GM18909 (cell line): ENCODE measurements at regions not wholly inside any gene's neighbourhood (a gene's known extent, or its start where the extent isn't known, plus 50 kb on each side); places are given as distances from the start of the nearest gene placed in this dataset.

ENCODE experiments used
- ATAC-seq: cut with Tn5 transposase; IDR thresholded peaks from one replicate; pipeline ENCODE4 v1.9.1; 2021; ENCODE audit warnings: mild to moderate bottlenecking; ENCODE audit not compliant: unreplicated experiment, poor library complexity

- no peak for ATAC-seq
Measured at GRCh38 chr20:57959018-57959417, 249.2 kb upstream of the PMEPA1 start.

GRCh38 chr20:57958050-57958420 is 248.2 kb upstream of the PMEPA1 start:
- no peak for ATAC-seq

GRCh38 chr20:57957411-57958049 is 247.7 kb upstream of the PMEPA1 start:
- ATAC-seq: no peak

- no peak for ATAC-seq
Measured at GRCh38 chr20:57953638-57954037, 243.8 kb upstream of the PMEPA1 start.

GRCh38 chr20:57952136-57952535 is 242.3 kb upstream of the PMEPA1 start:
- ATAC-seq: no peak

- no peak for ATAC-seq
Measured at GRCh38 chr20:57951549-57951948, 241.7 kb upstream of the PMEPA1 start.

- ATAC-seq: no peak
Measured at GRCh38 chr20:57950764-57951485, 241.1 kb upstream of the PMEPA1 start.

- no peak for ATAC-seq
Measured at GRCh38 chr20:57948180-57948955, 238.6 kb upstream of the PMEPA1 start.

- no peak for ATAC-seq
Measured at GRCh38 chr20:57947421-57948179, 237.8 kb upstream of the PMEPA1 start.

GRCh38 chr20:57946559-57947315 is 236.9 kb upstream of the PMEPA1 start:
- no peak for ATAC-seq

GRCh38 chr20:57944988-57945387 is 235.2 kb upstream of the PMEPA1 start:
- no peak for ATAC-seq

- ATAC-seq: no peak
Measured at GRCh38 chr20:57943950-57944349, 234.1 kb upstream of the PMEPA1 start.

- ATAC-seq: no peak
Measured at GRCh38 chr20:57943291-57943690, 233.5 kb upstream of the PMEPA1 start.

GRCh38 chr20:57941604-57942381 is 232.0 kb upstream of the PMEPA1 start:
- ATAC-seq: no peak

- no peak for ATAC-seq
Measured at GRCh38 chr20:57940868-57941522, 231.2 kb upstream of the PMEPA1 start.

GRCh38 chr20:57940376-57940775 is 230.6 kb upstream of the PMEPA1 start:
- no peak for ATAC-seq

GRCh38 chr20:57939499-57939898 is 229.7 kb upstream of the PMEPA1 start:
- no peak for ATAC-seq

- no peak for ATAC-seq
Measured at GRCh38 chr20:57938158-57939108, 228.6 kb upstream of the PMEPA1 start.
